ENCODE measurements at regions not wholly inside any gene's neighbourhood (a gene's known extent, or its start where the extent isn't known, plus 50 kb on each side); places are given as distances from the start of the nearest gene placed in this dataset.

GRCh38 chr15:95259965-95260364, 1028.6 kb downstream of the MCTP2 start:
- TF ChIP-seq OSR1 (CRISPR knock-in tag; IDR thresholded peaks at IDR 0.05) (no peak), ZNF565 (CRISPR knock-in tag; conservative IDR thresholded peaks at IDR 0.05; ENCODE audit: low read depth) (no peak), RARB (CRISPR knock-in tag; IDR thresholded peaks at IDR 0.05) (no peak), TSHZ2 (CRISPR knock-in tag; IDR thresholded peaks at IDR 0.05) (no peak), GLIS3 (CRISPR knock-in tag; IDR thresholded peaks at IDR 0.05) (no peak), ISL1 (CRISPR knock-in tag; IDR thresholded peaks at IDR 0.05) (no peak), ZFP30 (CRISPR knock-in tag; IDR thresholded peaks at IDR 0.05) (no peak)

All from SK-N-SH treated with all-trans-retinoic acid at 6 μM for 48 hours (cell line).